ENCODE measurements at regions not wholly inside any gene's neighbourhood (a gene's known extent, or its start where the extent isn't known, plus 50 kb on each side); places are given as distances from the start of the nearest gene placed in this dataset.

DNA sequence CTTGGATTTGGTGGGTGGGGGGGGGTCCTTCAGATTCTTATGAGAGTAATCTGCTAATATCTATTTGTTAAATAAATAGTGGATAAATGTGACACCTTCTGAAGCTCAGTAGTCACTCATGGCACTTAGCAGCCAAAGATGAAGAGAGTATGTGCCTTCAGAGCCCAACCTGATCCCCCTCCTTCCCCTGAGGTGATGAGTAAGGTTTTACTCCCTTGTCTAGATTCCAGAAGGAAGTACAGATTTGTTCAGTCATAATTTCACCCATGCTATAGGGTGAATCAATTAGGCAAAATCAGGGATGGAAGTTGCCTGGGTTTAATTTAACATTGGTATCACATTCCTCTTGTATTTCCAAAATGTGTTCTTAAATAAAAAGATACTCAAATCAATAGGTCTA, 340.3 kb upstream of the ATP2B1 start:
- in situ Hi-C loops (cut with HindIII; ENCODE audit: low sequenced_read_pairs), result no loop called here
- H3K4me3 ChIP-seq (ENCODE audit: low read depth, low read length), result no peak overlapping the region
- TF ChIP-seq CTCF (IDR thresholded peaks at IDR 0.05; ENCODE audit: low read depth, low read length, missing control alignments), result no peak
- DNase-seq (ENCODE audit: low read depth), result no peak

DNA sequence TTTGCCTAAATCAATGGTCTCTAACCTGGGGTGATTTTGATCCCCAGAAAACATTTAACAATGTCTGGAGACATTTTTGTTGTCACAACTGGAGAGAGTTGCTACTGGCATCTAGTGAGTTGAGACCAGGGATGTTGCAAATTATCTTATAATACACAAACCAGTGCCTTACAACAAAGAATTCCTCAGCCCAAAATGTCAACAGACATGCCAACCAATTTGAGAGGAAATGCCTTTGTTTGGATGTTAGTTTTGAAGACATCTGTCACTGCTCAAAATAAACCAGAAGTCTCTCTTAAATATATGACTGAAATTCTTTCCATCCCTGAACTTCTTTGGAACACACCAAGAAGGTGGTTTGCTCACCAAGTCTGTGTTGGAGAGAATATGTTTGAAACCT, 336.9 kb upstream of the ATP2B1 start:
- DNase-seq (ENCODE audit: low read depth), result no peak
- TF ChIP-seq CTCF (IDR thresholded peaks at IDR 0.05; ENCODE audit: low read depth, low read length, missing control alignments), result no peak
- H3K4me3 ChIP-seq (ENCODE audit: low read depth, low read length), result no peak overlapping the region
- in situ Hi-C loops (cut with HindIII; ENCODE audit: low sequenced_read_pairs), result no loop called here

DNA sequence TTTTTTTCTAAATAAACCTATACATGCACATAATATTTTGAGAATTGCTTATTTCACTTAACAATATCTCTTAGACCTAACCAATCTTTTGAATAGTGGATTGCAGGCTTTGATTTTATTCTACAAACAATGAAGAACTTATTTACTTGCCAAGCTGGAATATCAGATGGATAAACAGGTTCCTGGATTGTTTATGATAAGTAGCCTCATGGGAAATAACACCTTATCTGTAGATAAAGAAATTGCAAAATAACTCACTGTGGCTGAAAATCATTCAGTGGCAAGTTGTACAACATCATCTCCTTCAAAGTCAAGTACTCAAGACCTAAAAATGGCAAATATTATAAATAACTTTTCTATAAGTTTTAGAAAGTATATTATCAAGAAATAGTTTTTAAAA, 335.4 kb upstream of the ATP2B1 start:
- no peak overlapping the region for H3K4me3 ChIP-seq (ENCODE audit: low read depth, low read length)
- no peak for TF ChIP-seq CTCF (IDR thresholded peaks at IDR 0.05; ENCODE audit: low read depth, low read length, missing control alignments)
- DNase-seq (ENCODE audit: low read depth), result no peak
- in situ Hi-C loops (cut with HindIII; ENCODE audit: low sequenced_read_pairs), result no loop called here

GRCh38 chr12:90042920-90043641, 334.4 kb upstream of the ATP2B1 start:
- TF ChIP-seq CTCF (IDR thresholded peaks at IDR 0.05; ENCODE audit: low read depth, low read length, missing control alignments), result no peak
- DNase-seq (ENCODE audit: low read depth), result no peak
- in situ Hi-C loops (cut with HindIII; ENCODE audit: low sequenced_read_pairs), result no loop called here
- H3K4me3 ChIP-seq (ENCODE audit: low read depth, low read length), result no peak overlapping the region

DNA sequence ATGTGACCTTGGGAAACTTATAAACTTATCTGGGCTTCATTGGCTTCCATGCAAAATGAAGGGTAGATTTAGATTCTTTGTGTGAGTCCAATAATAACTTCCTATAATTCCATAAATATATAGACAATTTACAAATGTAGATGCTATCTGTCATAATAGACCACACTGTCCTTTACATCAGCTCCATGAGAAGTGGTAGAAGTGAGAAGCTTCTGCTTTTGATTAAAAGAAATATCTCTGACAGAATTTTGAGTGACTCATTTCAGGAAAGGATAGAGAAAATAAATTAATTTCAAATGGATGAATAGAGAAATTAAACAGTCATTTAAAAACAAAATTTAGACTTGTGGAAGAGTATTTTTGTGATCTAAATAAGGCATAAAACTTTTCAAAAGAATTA, 329.7 kb upstream of the ATP2B1 start:
- no peak overlapping the region for H3K4me3 ChIP-seq (ENCODE audit: low read depth, low read length)
- in situ Hi-C loops (cut with HindIII; ENCODE audit: low sequenced_read_pairs), result no loop called here
- DNase-seq (ENCODE audit: low read depth), result no peak
- no peak for TF ChIP-seq CTCF (IDR thresholded peaks at IDR 0.05; ENCODE audit: low read depth, low read length, missing control alignments)

GRCh38 chr12:90037740-90038139, 329.1 kb upstream of the ATP2B1 start:
- DNase-seq (ENCODE audit: low read depth), result no peak
- in situ Hi-C loops (cut with HindIII; ENCODE audit: low sequenced_read_pairs), result no loop called here
- no peak overlapping the region for H3K4me3 ChIP-seq (ENCODE audit: low read depth, low read length)
- TF ChIP-seq CTCF (IDR thresholded peaks at IDR 0.05; ENCODE audit: low read depth, low read length, missing control alignments), result no peak

Data from astrocyte of the cerebellum (primary cell).